ENCODE measurements at regions not wholly inside any gene's neighbourhood (a gene's known extent, or its start where the extent isn't known, plus 50 kb on each side); places are given as distances from the start of the nearest gene placed in this dataset.
"Not testable (repeated sequence)": the region's sequence is repeated elsewhere in the genome, so short reads cannot be mapped to it uniquely, and the experiment has no call there.

- no peak overlapping the region for H3K4me3 ChIP-seq (IDR thresholded peaks at IDR 0.05; ENCODE audit: insufficient read depth, low read depth, low read length)
- H4K20me1 ChIP-seq (ENCODE audit: insufficient read depth) = no peaks in the 10 kb centered on the region
- no peaks in the 10 kb centered on the region for H3K4me1 ChIP-seq (ENCODE audit: low read depth, poor library complexity, severe bottlenecking)
- no peaks in the 10 kb centered on the region for H3K27me3 ChIP-seq (ENCODE audit: insufficient read depth, low read depth)
- no peak for TF ChIP-seq CTCF (conservative IDR thresholded peaks at IDR 0.05; ENCODE audit: low read depth, low read length)
- no peaks in the 10 kb centered on the region for H3K79me2 ChIP-seq (ENCODE audit: insufficient read depth, low read depth)
- H2AFZ ChIP-seq (ENCODE audit: low read depth) = no peak overlapping the region
- no peak overlapping the region for H3K27ac ChIP-seq
- no peak overlapping the region for H3K4me2 ChIP-seq
- H3K36me3 ChIP-seq (ENCODE audit: insufficient read depth) = no peaks in the 10 kb centered on the region
- no peak overlapping the region for H3K9ac ChIP-seq
Measured at GRCh38 chr14:66010695-66011094, 475.5 kb upstream of the CCDC196 start.

- Histone ChIP-seq H2AFZ (ENCODE audit: low read depth) (no peak overlapping the region), H3K4me2 (no peak overlapping the region), H3K4me3 (IDR thresholded peaks at IDR 0.05; ENCODE audit: insufficient read depth, low read depth, low read length) (no peak overlapping the region), H4K20me1 (ENCODE audit: insufficient read depth) (no peaks in the 10 kb centered on the region), H3K79me2 (ENCODE audit: insufficient read depth, low read depth) (no peaks in the 10 kb centered on the region), H3K27ac (no peak overlapping the region), H3K9ac (no peak overlapping the region), H3K27me3 (ENCODE audit: insufficient read depth, low read depth) (no peaks in the 10 kb centered on the region), H3K4me1 (ENCODE audit: low read depth, poor library complexity, severe bottlenecking) (no peaks in the 10 kb centered on the region), H3K36me3 (ENCODE audit: insufficient read depth) (no peaks in the 10 kb centered on the region)
- TF ChIP-seq CTCF (conservative IDR thresholded peaks at IDR 0.05; ENCODE audit: low read depth, low read length) = no peak
Measured at GRCh38 chr14:66011855-66012254, 474.3 kb upstream of the CCDC196 start.

- not testable (repeated sequence) for H3K36me3 ChIP-seq (ENCODE audit: insufficient read depth); H3K79me2 ChIP-seq (ENCODE audit: insufficient read depth, low read depth); H3K4me1 ChIP-seq (ENCODE audit: low read depth, poor library complexity, severe bottlenecking); H2AFZ ChIP-seq (ENCODE audit: low read depth); H3K27ac ChIP-seq; H3K4me2 ChIP-seq; H3K4me3 ChIP-seq (IDR thresholded peaks at IDR 0.05; ENCODE audit: insufficient read depth, low read depth, low read length); H3K9ac ChIP-seq; H4K20me1 ChIP-seq (ENCODE audit: insufficient read depth); H3K27me3 ChIP-seq (ENCODE audit: insufficient read depth, low read depth)
Measured at GRCh38 chr14:66013607-66014006, 472.6 kb upstream of the CCDC196 start.

GRCh38 chr14:66015071-66015780, 470.9 kb upstream of the CCDC196 start:
- Histone ChIP-seq H3K4me1 (ENCODE audit: low read depth, poor library complexity, severe bottlenecking) (no peaks in the 10 kb centered on the region), H3K27ac (no peak overlapping the region), H3K4me3 (IDR thresholded peaks at IDR 0.05; ENCODE audit: insufficient read depth, low read depth, low read length) (no peak overlapping the region), H3K79me2 (ENCODE audit: insufficient read depth, low read depth) (no peaks in the 10 kb centered on the region), H2AFZ (ENCODE audit: low read depth) (no peak overlapping the region), H3K36me3 (ENCODE audit: insufficient read depth) (no peaks in the 10 kb centered on the region), H3K9ac (no peak overlapping the region), H4K20me1 (ENCODE audit: insufficient read depth) (no peaks in the 10 kb centered on the region), H3K4me2 (no peak overlapping the region), H3K27me3 (ENCODE audit: insufficient read depth, low read depth) (no peaks in the 10 kb centered on the region)
- no peak for TF ChIP-seq CTCF (conservative IDR thresholded peaks at IDR 0.05; ENCODE audit: low read depth, low read length)

DNA sequence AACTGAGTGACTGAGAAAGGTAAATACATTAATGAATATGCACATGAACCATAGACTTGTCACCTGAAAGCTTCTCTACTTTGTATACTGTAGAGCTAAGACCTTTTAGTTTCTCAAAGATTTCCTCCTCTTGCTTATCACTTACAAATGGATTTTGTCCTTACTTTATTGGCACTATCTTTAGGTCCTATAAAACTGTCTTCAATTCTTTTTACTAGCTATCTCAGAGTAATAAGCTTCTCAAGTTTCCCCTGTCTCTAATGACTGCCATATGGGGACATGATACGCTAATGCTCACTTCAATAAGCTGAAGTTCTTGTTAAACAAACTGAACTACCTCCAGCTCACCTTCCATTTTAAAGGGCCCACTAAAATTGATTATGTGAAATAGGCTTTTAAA, 468.2 kb upstream of the CCDC196 start:
- H3K27me3 ChIP-seq (ENCODE audit: insufficient read depth, low read depth) = no peaks in the 10 kb centered on the region
- no peak for TF ChIP-seq CTCF (conservative IDR thresholded peaks at IDR 0.05; ENCODE audit: low read depth, low read length)
- H3K4me3 ChIP-seq (IDR thresholded peaks at IDR 0.05; ENCODE audit: insufficient read depth, low read depth, low read length) = no peak overlapping the region
- no peak overlapping the region for H2AFZ ChIP-seq (ENCODE audit: low read depth)
- H4K20me1 ChIP-seq (ENCODE audit: insufficient read depth) = no peaks in the 10 kb centered on the region
- no peak overlapping the region for H3K27ac ChIP-seq
- H3K4me1 ChIP-seq (ENCODE audit: low read depth, poor library complexity, severe bottlenecking) = no peaks in the 10 kb centered on the region
- no peaks in the 10 kb centered on the region for H3K79me2 ChIP-seq (ENCODE audit: insufficient read depth, low read depth)
- H3K4me2 ChIP-seq = no peak overlapping the region
- no peak overlapping the region for H3K9ac ChIP-seq
- no peaks in the 10 kb centered on the region for H3K36me3 ChIP-seq (ENCODE audit: insufficient read depth)

All from KMS-11 (cell line).